SK-N-SH (cell line): ENCODE measurements at regions not wholly inside any gene's neighbourhood (a gene's known extent, or its start where the extent isn't known, plus 50 kb on each side); places are given as distances from the start of the nearest gene placed in this dataset.

Source experiments
- CTCF ChIA-PET: fragments of 300-600, 350-600 bp; formaldehyde crosslinking; extraction: SDS; loops from one replicate; lab custom pipeline; 2021; lab: Yijun Ruan, JAX
- POLR2A ChIA-PET: fragments of 350-600 bp; sonication (Branson Sonifier 250); formaldehyde crosslinking; extraction: SDS; loops from one replicate; lab custom pipeline; 2020; ENCODE audit warnings: antibody characterized with exemption, inconsistent platforms; lab: Yijun Ruan, JAX
- DNase-seq: peaks from one replicate; pipeline ENCODE4 v3.0.0; 2012
- H2AFZ ChIP-seq: fragments of 200-600 bp; sonication (generic); 2 replicates; pipeline ENCODE4 v1.8.1; 2016; ENCODE audit warnings: antibody characterized with exemption, mild to moderate bottlenecking, low read depth
- H3F3A ChIP-seq: fragments of 200-600 bp; sonication (generic); replicated peaks from 2 replicates; pipeline ENCODE3; 2016; ENCODE audit warnings: antibody characterized with exemption, mild to moderate bottlenecking; ENCODE audit not compliant: insufficient read depth
- H3K27ac ChIP-seq, 2 experiments: fragments of 200-500 bp in 1 of 2; fragments of 200-600 bp in 1 of 2; sonication (Bioruptor generic) in 1 of 2; sonication (generic), shearing (Covaris generic) in 1 of 2; 2 replicates each; pipeline versions ENCODE4 v1.5.1 to v1.6.1; 2014 to 2016; ENCODE audit warnings: low read depth in 2 of 2, inconsistent platforms in 1 of 2, low read length in 1 of 2, mild to moderate bottlenecking in 1 of 2, mixed read lengths in 1 of 2
- H3K27me3 ChIP-seq: fragments of 200-600 bp; sonication (generic), shearing (Covaris generic); 2 replicates; pipeline ENCODE4 v1.6.1; 2016; ENCODE audit warnings: mixed run types; ENCODE audit not compliant: insufficient read depth
- H3K36me3 ChIP-seq, 2 experiments: fragments of 200-500 bp in 1 of 2; fragments of 200-600 bp in 1 of 2; sonication (Bioruptor generic) in 1 of 2; sonication (generic) in 1 of 2; replicated peaks in 1 of 2; 2 replicates each; pipeline versions ENCODE3 to v1.5.1; 2014 to 2016; ENCODE audit warnings: low read length in 1 of 2, mild to moderate bottlenecking in 1 of 2; ENCODE audit not compliant: insufficient read depth in 2 of 2, control insufficient read depth in 1 of 2
- H3K4me1 ChIP-seq, 2 experiments: fragments of 200-500 bp in 1 of 2; fragments of 200-600 bp in 1 of 2; sonication (Bioruptor generic) in 1 of 2; sonication (generic), shearing (Covaris generic) in 1 of 2; 2 replicates each; pipeline versions ENCODE4 v1.5.1 to v1.6.1; 2014 to 2016; ENCODE audit warnings: low read depth in 1 of 2, low read length in 1 of 2, mixed run types in 1 of 2; ENCODE audit not compliant: insufficient read depth in 2 of 2, control insufficient read depth in 1 of 2
- H3K4me2 ChIP-seq: fragments of 200-600 bp; sonication (generic), shearing (Covaris generic); 2 replicates; pipeline ENCODE4 v1.6.1; 2017; ENCODE audit warnings: mixed run types
- H3K4me3 ChIP-seq, 2 experiments: fragments of 200-500 bp in 1 of 2; fragments of 200-600 bp in 1 of 2; sonication (Bioruptor generic) in 1 of 2; sonication (generic), shearing (Covaris generic) in 1 of 2; 2 replicates each; pipeline versions ENCODE4 v1.5.1 to v1.8.1; 2014 to 2016; ENCODE audit warnings: low read depth in 2 of 2, inconsistent platforms in 1 of 2, low read length in 1 of 2, mild to moderate bottlenecking in 1 of 2, mixed read lengths in 1 of 2, moderate library complexity in 1 of 2
- H3K79me2 ChIP-seq: fragments of 200-600 bp; sonication (generic); 2 replicates; pipeline ENCODE4 v1.8.1; 2017; ENCODE audit warnings: mild to moderate bottlenecking; ENCODE audit not compliant: insufficient read depth
- H3K9ac ChIP-seq: fragments of 200-600 bp; sonication (generic); 2 replicates; pipeline ENCODE4 v1.6.1; 2017; ENCODE audit warnings: mixed run types
- H3K9me2 ChIP-seq: fragments of 200-600 bp; sonication (generic); 2 replicates; pipeline ENCODE4 v1.6.1; 2017; ENCODE audit warnings: mixed run types
- H3K9me3 ChIP-seq: fragments of 200-600 bp; sonication (generic); 2 replicates; pipeline ENCODE4 v1.6.1; 2017; ENCODE audit warnings: mixed run types, mild to moderate bottlenecking, moderate library complexity
- H4K20me1 ChIP-seq: fragments of 200-600 bp; sonication (generic); 2 replicates; pipeline ENCODE4 v1.6.1; 2017; ENCODE audit warnings: mild to moderate bottlenecking, mixed run types; ENCODE audit not compliant: insufficient read depth
- FOXJ3 ChIP-seq: sonication (generic); formaldehyde crosslinking; IDR thresholded peaks from 2 replicates; pipeline ENCODE4 v1.5.1; 2020; ENCODE audit warnings: mild to moderate bottlenecking, missing genetic modification reagents
- JUND ChIP-seq: IDR thresholded peaks from 2 replicates; pipeline ENCODE4 v1.4.0; 2012
- MAX ChIP-seq: IDR thresholded peaks from 2 replicates; pipeline ENCODE4 v1.4.0; 2012; ENCODE audit warnings: low read depth
- NFIC ChIP-seq: IDR thresholded peaks from 2 replicates; pipeline ENCODE4 v1.4.0; 2012; ENCODE audit warnings: borderline replicate concordance
- NRF1 ChIP-seq: IDR thresholded peaks from 2 replicates; pipeline ENCODE4 v1.6.1; 2012; ENCODE audit warnings: low read depth, mild to moderate bottlenecking, low read length
- RXRA ChIP-seq: IDR thresholded peaks from 2 replicates; pipeline ENCODE4 v1.4.0; 2012; ENCODE audit warnings: low read depth, mild to moderate bottlenecking, borderline replicate concordance
- SMC3 ChIP-seq: IDR thresholded peaks from 2 replicates; pipeline ENCODE4 v1.6.1; 2012; ENCODE audit warnings: low read depth, low read length, improper control_type of control experiment
- TAF1 ChIP-seq: IDR thresholded peaks from 2 replicates; pipeline ENCODE4 v1.6.1; 2012; ENCODE audit warnings: low read depth, mild to moderate bottlenecking, low read length, moderate library complexity, borderline replicate concordance
- TCF12 ChIP-seq: IDR thresholded peaks from 2 replicates; pipeline ENCODE4 v1.4.0; 2012
- TEAD4 ChIP-seq: IDR thresholded peaks from 2 replicates; pipeline ENCODE4 v1.4.0; 2012; ENCODE audit warnings: mild to moderate bottlenecking, borderline replicate concordance; ENCODE audit not compliant: insufficient read depth
- WGBS: methylation state at CpG from one replicate; pipeline ENCODE4 v1.1.6; 2017; ENCODE audit warnings: low lambda C conversion rate; 5-methylcytosine and 5-hydroxymethylcytosine counted together

GRCh38 chr14:83047059-83047830, 1513.6 kb upstream of the SEL1L start:
- 0% methylated on average over 2 of the region's 2 CpGs for WGBS
- Histone ChIP-seq H3K4me1 (no peaks in the 10 kb centered on the region), H3F3A (no peaks in the 10 kb centered on the region), H3K27ac (no peak overlapping the region), H2AFZ (no peak overlapping the region), H3K27me3 (no peaks in the 10 kb centered on the region), H3K4me2 (no peak overlapping the region), H3K79me2 (no peaks in the 10 kb centered on the region), H3K36me3 (no peaks in the 10 kb centered on the region), H4K20me1 (no peaks in the 10 kb centered on the region), H3K9ac (no peak overlapping the region), H3K9me3 (no peaks in the 10 kb centered on the region), H3K4me3 (no peak overlapping the region), H3K9me2 (no peaks in the 10 kb centered on the region)
- DNase-seq = no peak
- no peak for TF ChIP-seq TAF1
- 0 out of 2 replicates have a peak, but pooled peaks have one; percentile 11 for TF ChIP-seq TCF12
- CTCF ChIA-PET = interaction anchor here (1.1 kb wide), 1 partner anchor 19 kb away, joined by 4 read pairs; no protein-coding TSS in a partner anchor
- POLR2A ChIA-PET = no interaction called here

- H3F3A ChIP-seq = no peaks in the 10 kb centered on the region
- H3K9me3 ChIP-seq = no peaks in the 10 kb centered on the region
- H4K20me1 ChIP-seq = no peaks in the 10 kb centered on the region
- no peaks in the 10 kb centered on the region for H3K9me2 ChIP-seq
- CTCF ChIA-PET = no interaction called here
- POLR2A ChIA-PET = no interaction called here
- WGBS = 0% methylated on average over 1 of the region's 1 CpG
- no peak overlapping the region for H3K4me2 ChIP-seq
- H3K4me1 ChIP-seq = no peaks in the 10 kb centered on the region
- H3K27me3 ChIP-seq = no peaks in the 10 kb centered on the region
- no peaks in the 10 kb centered on the region for H3K36me3 ChIP-seq
- no peak overlapping the region for H2AFZ ChIP-seq
- TF ChIP-seq MAX = no peak
- no peak for TF ChIP-seq SMC3
- TF ChIP-seq NRF1 = no peak
- no peak for TF ChIP-seq JUND
- no peak for TF ChIP-seq FOXJ3 (CRISPR knock-in tag)
- no peak for TF ChIP-seq TCF12
- TF ChIP-seq RXRA = no peak
- no peak for TF ChIP-seq TEAD4
- TF ChIP-seq, all 33 proteins: peak for 0
- Histone ChIP-seq H3K27ac (no peak overlapping the region), H3K9ac (no peak overlapping the region), H3K79me2 (no peaks in the 10 kb centered on the region), H3K4me3 (no peak overlapping the region)
- no peak for DNase-seq
Measured at GRCh38 chr14:83053022-83053710, 1519.5 kb upstream of the SEL1L start.

- 0% methylated on average over 1 of the region's 1 CpG for WGBS
Measured at GRCh38 chr14:83058068-83058467, 1524.4 kb upstream of the SEL1L start.

More at GRCh38 chr14:83058068-83058467, 1524.4 kb upstream of the SEL1L start:
- H3K9me3 ChIP-seq = no peaks in the 10 kb centered on the region
- no peaks in the 10 kb centered on the region for H3K27me3 ChIP-seq
- no peaks in the 10 kb centered on the region for H3F3A ChIP-seq
- H3K9me2 ChIP-seq = peaks cover 3% of the 10 kb centered on the region; the same call in 1 of the 2 replicates
- DNase-seq = no peak
- CTCF ChIA-PET = no interaction called here
- no peak overlapping the region for H3K4me2 ChIP-seq
- H3K79me2 ChIP-seq = no peaks in the 10 kb centered on the region
- no peaks in the 10 kb centered on the region for H4K20me1 ChIP-seq
- no peak overlapping the region for H3K27ac ChIP-seq
- TF ChIP-seq NFIC = no peak
- no peak for TF ChIP-seq FOXJ3 (CRISPR knock-in tag)
- POLR2A ChIA-PET = no interaction called here
- H3K9ac ChIP-seq = no peak overlapping the region
- no peaks in the 10 kb centered on the region for H3K36me3 ChIP-seq
- no peak overlapping the region for H3K4me3 ChIP-seq
- H3K4me1 ChIP-seq = no peaks in the 10 kb centered on the region
- H2AFZ ChIP-seq = no peak overlapping the region
